DOHH2 (cell line): ENCODE measurements at regions not wholly inside any gene's neighbourhood (a gene's known extent, or its start where the extent isn't known, plus 50 kb on each side); places are given as distances from the start of the nearest gene placed in this dataset.
"Not testable (repeated sequence)": the region's sequence is repeated elsewhere in the genome, so short reads cannot be mapped to it uniquely, and the experiment has no call there.

Experiments used
- H3F3A ChIP-seq: fragments of 200-600 bp; sonication (generic), shearing (Covaris generic); 2 replicates; pipeline ENCODE4 v1.6.0; 2016; ENCODE audit warnings: antibody characterized with exemption, mild to moderate bottlenecking; ENCODE audit not compliant: control insufficient read depth, insufficient read depth
- H3K27ac ChIP-seq: fragments of 200-600 bp; sonication (generic); 2 replicates; pipeline ENCODE4 v1.5.1; 2014; ENCODE audit warnings: low read depth, mild to moderate bottlenecking, low read length, moderate library complexity
- H3K27me3 ChIP-seq: fragments of 200-600 bp; sonication (generic); 2 replicates; pipeline ENCODE4 v1.6.1; 2014; ENCODE audit warnings: mild to moderate bottlenecking, low read length, mixed read lengths; ENCODE audit not compliant: control insufficient read depth
- H3K36me3 ChIP-seq: fragments of 200-600 bp; sonication (generic); 2 replicates; pipeline ENCODE4 v1.6.1; 2014; ENCODE audit warnings: mild to moderate bottlenecking, low read length, moderate library complexity, mixed read lengths; ENCODE audit not compliant: control insufficient read depth
- H3K4me1 ChIP-seq: fragments of 200-600 bp; sonication (generic); 2 replicates; pipeline ENCODE4 v1.6.1; 2014; ENCODE audit warnings: mild to moderate bottlenecking, low read length, mixed read lengths; ENCODE audit not compliant: control insufficient read depth
- H3K4me2 ChIP-seq: fragments of 200-600 bp; sonication (generic); 2 replicates; pipeline ENCODE4 v1.6.0; 2014; ENCODE audit warnings: mild to moderate bottlenecking, low read length, moderate library complexity
- H3K4me3 ChIP-seq: fragments of 200-600 bp; sonication (generic); 2 replicates; pipeline ENCODE4 v1.5.1; 2014; ENCODE audit warnings: mild to moderate bottlenecking, low read length, mixed read lengths
- H3K79me2 ChIP-seq: fragments of 200-600 bp; sonication (generic); 2 replicates; pipeline ENCODE4 v1.6.1; 2014; ENCODE audit warnings: mild to moderate bottlenecking, low read length, mixed read lengths; ENCODE audit not compliant: control insufficient read depth
- H3K9me2 ChIP-seq: fragments of 200-600 bp; sonication (generic); replicated peaks from 2 replicates; pipeline ENCODE4 v1.6.1; 2014; ENCODE audit warnings: mild to moderate bottlenecking, low read length, mixed read lengths; ENCODE audit not compliant: control insufficient read depth
- H3K9me3 ChIP-seq: fragments of 200-600 bp; sonication (generic); 2 replicates; pipeline ENCODE4 v1.6.1; 2014; ENCODE audit warnings: antibody characterized with exemption, low read length, mixed read lengths; ENCODE audit not compliant: control insufficient read depth, insufficient read depth
- H4K20me1 ChIP-seq: fragments of 200-600 bp; sonication (generic); 2 replicates; pipeline ENCODE4 v1.6.0; 2014; ENCODE audit warnings: low read depth, mild to moderate bottlenecking, antibody characterized with exemption, low read length, moderate library complexity; ENCODE audit not compliant: control insufficient read depth, insufficient read depth
- EZH2phosphoT487 ChIP-seq: fragments of 200-600 bp; sonication (generic); IDR thresholded peaks from 2 replicates; pipeline ENCODE4 v1.6.1; 2017; ENCODE audit warnings: borderline replicate concordance, mild to moderate bottlenecking, antibody characterized with exemption, low read length, moderate library complexity, mixed read lengths
- TF ChIP-seq, protein P1 (sequence below): fragments of 200-600 bp; sonication (generic); IDR thresholded peaks from one replicate; pipeline ENCODE4 v1.5.1; 2014; ENCODE audit warnings: antibody characterized with exemption, mild to moderate bottlenecking, low read depth, low read length; ENCODE audit not compliant: poor library complexity, severe bottlenecking

DNA sequence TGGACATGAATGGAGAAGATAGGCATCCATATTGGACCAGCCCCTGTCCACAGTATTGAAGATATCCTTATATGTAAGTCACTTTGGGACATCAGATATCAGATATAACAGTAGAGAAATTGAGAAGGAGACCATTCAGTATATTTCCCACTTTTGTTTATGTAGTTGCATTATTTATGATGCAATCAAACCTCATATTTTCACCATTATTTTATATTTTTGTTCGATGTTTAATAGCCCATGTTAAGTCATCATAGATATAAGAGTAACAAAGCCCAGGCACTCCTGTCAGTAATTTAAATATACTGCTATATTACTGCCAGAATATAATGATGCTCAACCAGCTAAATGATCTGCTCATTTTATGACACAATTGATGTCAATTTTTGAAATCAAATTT, 744.5 kb upstream of the EPHA7 start:
- TF ChIP-seq, protein P1, sequence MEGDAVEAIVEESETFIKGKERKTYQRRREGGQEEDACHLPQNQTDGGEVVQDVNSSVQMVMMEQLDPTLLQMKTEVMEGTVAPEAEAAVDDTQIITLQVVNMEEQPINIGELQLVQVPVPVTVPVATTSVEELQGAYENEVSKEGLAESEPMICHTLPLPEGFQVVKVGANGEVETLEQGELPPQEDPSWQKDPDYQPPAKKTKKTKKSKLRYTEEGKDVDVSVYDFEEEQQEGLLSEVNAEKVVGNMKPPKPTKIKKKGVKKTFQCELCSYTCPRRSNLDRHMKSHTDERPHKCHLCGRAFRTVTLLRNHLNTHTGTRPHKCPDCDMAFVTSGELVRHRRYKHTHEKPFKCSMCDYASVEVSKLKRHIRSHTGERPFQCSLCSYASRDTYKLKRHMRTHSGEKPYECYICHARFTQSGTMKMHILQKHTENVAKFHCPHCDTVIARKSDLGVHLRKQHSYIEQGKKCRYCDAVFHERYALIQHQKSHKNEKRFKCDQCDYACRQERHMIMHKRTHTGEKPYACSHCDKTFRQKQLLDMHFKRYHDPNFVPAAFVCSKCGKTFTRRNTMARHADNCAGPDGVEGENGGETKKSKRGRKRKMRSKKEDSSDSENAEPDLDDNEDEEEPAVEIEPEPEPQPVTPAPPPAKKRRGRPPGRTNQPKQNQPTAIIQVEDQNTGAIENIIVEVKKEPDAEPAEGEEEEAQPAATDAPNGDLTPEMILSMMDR, result no peak
- no peak for TF ChIP-seq EZH2phosphoT487
- Histone ChIP-seq H3K79me2 (no peaks in the 10 kb centered on the region), H3K9me3 (no peaks in the 10 kb centered on the region; the same call in 1 of the 2 replicates), H3K9me2 (no peaks in the 10 kb centered on the region), H4K20me1 (no peaks in the 10 kb centered on the region), H3K4me2 (no peak overlapping the region), H3F3A (no peaks in the 10 kb centered on the region), H3K36me3 (no peaks in the 10 kb centered on the region), H3K27me3 (no peaks in the 10 kb centered on the region), H3K27ac (no peak overlapping the region), H3K4me1 (no peaks in the 10 kb centered on the region), H3K4me3 (no peak overlapping the region)

DNA sequence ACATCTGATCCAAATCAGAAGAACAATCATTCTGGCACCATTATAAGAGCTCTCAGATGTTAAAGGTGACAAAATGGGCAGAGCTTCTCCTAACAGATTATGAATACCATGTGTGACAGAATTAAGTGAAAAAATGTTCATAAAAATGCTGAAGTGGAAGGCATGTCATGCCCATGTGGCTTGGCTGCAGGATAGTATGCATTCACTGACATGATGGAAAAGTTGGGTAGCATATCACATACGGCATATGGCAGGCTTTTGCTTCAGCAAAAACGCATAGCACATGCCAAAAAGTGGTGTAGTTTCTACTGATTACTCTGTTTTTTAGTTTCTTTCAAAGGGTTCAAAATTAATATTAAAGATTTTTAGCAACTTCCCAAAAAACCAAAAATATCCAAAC, 731.5 kb upstream of the EPHA7 start:
- no peaks in the 10 kb centered on the region for H3F3A ChIP-seq
- no peak overlapping the region for H3K4me2 ChIP-seq
- no peak overlapping the region for H3K27ac ChIP-seq
- no peaks in the 10 kb centered on the region for H3K9me3 ChIP-seq
- H3K4me1 ChIP-seq, result no peaks in the 10 kb centered on the region
- no peaks in the 10 kb centered on the region for H4K20me1 ChIP-seq
- H3K79me2 ChIP-seq, result no peaks in the 10 kb centered on the region
- no peaks in the 10 kb centered on the region for H3K36me3 ChIP-seq
- no peak overlapping the region for H3K4me3 ChIP-seq
- H3K9me2 ChIP-seq, result no peaks in the 10 kb centered on the region
- H3K27me3 ChIP-seq, result no peaks in the 10 kb centered on the region
- TF ChIP-seq EZH2phosphoT487, result no peak
- TF ChIP-seq, protein P1, result no peak

DNA sequence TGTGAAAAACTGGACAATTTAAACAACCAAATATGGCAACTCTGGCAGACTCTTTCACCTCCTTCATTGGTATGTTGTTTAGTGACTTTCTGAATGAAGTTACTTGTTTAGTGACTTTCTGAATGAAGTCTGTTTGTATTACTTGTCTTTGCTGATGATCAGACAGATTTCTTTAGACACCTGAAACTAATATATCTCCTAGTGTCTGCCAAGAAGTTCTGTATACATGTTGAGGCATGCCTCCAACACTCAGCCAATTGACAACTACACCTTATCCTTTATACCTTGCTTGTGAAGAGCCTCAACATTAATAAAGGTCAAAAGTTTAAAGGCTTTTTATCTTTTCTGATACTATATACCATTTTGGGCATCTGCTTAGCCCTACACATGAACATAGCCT, 725.4 kb upstream of the EPHA7 start:
- H3F3A ChIP-seq, result no peaks in the 10 kb centered on the region
- no peak overlapping the region for H3K4me3 ChIP-seq
- H3K9me3 ChIP-seq, result no peaks in the 10 kb centered on the region; the same call in 1 of the 2 replicates
- no peaks in the 10 kb centered on the region for H3K9me2 ChIP-seq
- H4K20me1 ChIP-seq, result no peaks in the 10 kb centered on the region
- no peaks in the 10 kb centered on the region for H3K36me3 ChIP-seq
- H3K27ac ChIP-seq, result no peak overlapping the region
- no peaks in the 10 kb centered on the region for H3K4me1 ChIP-seq
- H3K4me2 ChIP-seq, result no peak overlapping the region
- no peak for TF ChIP-seq EZH2phosphoT487
- TF ChIP-seq, protein P1, result no peak
- no peaks in the 10 kb centered on the region for H3K79me2 ChIP-seq
- no peaks in the 10 kb centered on the region for H3K27me3 ChIP-seq

DNA sequence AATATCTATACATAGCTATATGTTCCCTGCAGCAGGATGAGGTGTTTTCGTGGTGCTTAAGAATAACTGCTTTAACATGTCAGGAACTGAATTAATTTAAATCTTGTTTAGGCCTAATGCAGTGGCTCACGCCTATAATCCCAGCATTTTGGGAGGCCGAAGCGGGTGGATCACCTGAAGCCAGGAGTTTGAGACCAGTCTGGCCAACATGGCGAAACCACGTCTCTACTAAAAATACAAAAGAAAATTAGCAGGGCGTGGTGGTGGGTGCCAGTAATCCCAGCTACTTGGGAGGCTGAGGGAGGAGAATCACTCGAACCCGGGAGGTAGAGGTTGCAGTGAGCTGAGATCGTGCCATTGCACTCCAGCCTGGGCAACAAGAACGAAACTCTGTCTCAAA, 717.8 kb upstream of the EPHA7 start:
- not testable (repeated sequence) for H4K20me1 ChIP-seq

More for the DNA sequence above, 717.8 kb upstream of the EPHA7 start:
- not testable (repeated sequence) for H3K27ac ChIP-seq, H3K4me2 ChIP-seq, H3K27me3 ChIP-seq, H3K9me2 ChIP-seq, H3K79me2 ChIP-seq, H3K9me3 ChIP-seq, H3K36me3 ChIP-seq, H3F3A ChIP-seq, H3K4me3 ChIP-seq, H3K4me1 ChIP-seq
